ENCODE measurements at regions not wholly inside any gene's neighbourhood (a gene's known extent, or its start where the extent isn't known, plus 50 kb on each side); places are given as distances from the start of the nearest gene placed in this dataset.
"Not testable (repeated sequence)": the region's sequence is repeated elsewhere in the genome, so short reads cannot be mapped to it uniquely, and the experiment has no call there.

GRCh38 chr1:204003536-204003935 lies 69.4 kb upstream of the SOX13 start:
- POLR2A ChIA-PET: no interaction called here
- H3K4me3 Mint-ChIP-seq: no peak overlapping the region

GRCh38 chr1:204011426-204011825 lies 61.5 kb upstream of the SOX13 start:
- no peak overlapping the region for H3K4me3 Mint-ChIP-seq
- H3K4me1 Mint-ChIP-seq: no peaks in the 10 kb centered on the region
- ChIA-PET POLR2A (no interaction called here), CTCF (no interaction called here)
- H3K9me3 Mint-ChIP-seq: no peaks in the 10 kb centered on the region
- H3K27me3 Mint-ChIP-seq: peaks cover 4% of the 10 kb centered on the region
- H3K27ac Mint-ChIP-seq: no peak overlapping the region
- no peak for DNase-seq
- no peaks in the 10 kb centered on the region for H3K36me3 Mint-ChIP-seq (ENCODE audit: low read depth)

More at GRCh38 chr1:204003536-204003935, 69.4 kb upstream of the SOX13 start:
- DNase-seq: no peak
- no peak overlapping the region for H3K27ac Mint-ChIP-seq
- H3K27me3 Mint-ChIP-seq: peaks cover 10% of the 10 kb centered on the region
- peaks cover 6% of the 10 kb centered on the region for H3K36me3 Mint-ChIP-seq (ENCODE audit: low read depth)
- peaks cover 10% of the 10 kb centered on the region for H3K4me1 Mint-ChIP-seq
- CTCF ChIA-PET: no interaction called here
- H3K9me3 Mint-ChIP-seq: peaks cover 6% of the 10 kb centered on the region

- DNase-seq: no peak
- no peaks in the 10 kb centered on the region for H3K9me3 Mint-ChIP-seq
- ChIA-PET CTCF (interaction anchor here (0.6 kb wide), 1 partner anchor 1898 kb away, joined by 3 read pairs; no protein-coding TSS in a partner anchor), POLR2A (no interaction called here)
- no peaks in the 10 kb centered on the region for H3K36me3 Mint-ChIP-seq (ENCODE audit: low read depth)
- no peak overlapping the region for H3K4me3 Mint-ChIP-seq
- H3K27ac Mint-ChIP-seq: no peak overlapping the region
- H3K27me3 Mint-ChIP-seq: peaks cover 11% of the 10 kb centered on the region
- H3K4me1 Mint-ChIP-seq: no peaks in the 10 kb centered on the region
These were observed 59.9 kb upstream of the SOX13 start for GRCh38 chr1:204013052-204013451.

GRCh38 chr1:204014336-204014735 lies 58.6 kb upstream of the SOX13 start:
- no peak overlapping the region for H3K27ac Mint-ChIP-seq
- no peaks in the 10 kb centered on the region for H3K36me3 Mint-ChIP-seq (ENCODE audit: low read depth)
- H3K4me1 Mint-ChIP-seq: no peaks in the 10 kb centered on the region
- H3K27me3 Mint-ChIP-seq: peaks cover 17% of the 10 kb centered on the region
- DNase-seq: no peak
- ChIA-PET CTCF (no interaction called here), POLR2A (no interaction called here)
- no peak overlapping the region for H3K4me3 Mint-ChIP-seq
- no peaks in the 10 kb centered on the region for H3K9me3 Mint-ChIP-seq

- CTCF ChIA-PET: not testable (repeated sequence)
These were observed 58.0 kb upstream of the SOX13 start for GRCh38 chr1:204014961-204015360.

GRCh38 chr1:204017032-204017431 lies 55.9 kb upstream of the SOX13 start:
- ChIA-PET POLR2A (no interaction called here), CTCF (no interaction called here)
- peaks cover 17% of the 10 kb centered on the region for H3K27me3 Mint-ChIP-seq
- H3K4me3 Mint-ChIP-seq: no peak overlapping the region
- no peaks in the 10 kb centered on the region for H3K9me3 Mint-ChIP-seq
- H3K36me3 Mint-ChIP-seq (ENCODE audit: low read depth): no peaks in the 10 kb centered on the region
- no peak for DNase-seq
- H3K27ac Mint-ChIP-seq: no peak overlapping the region
- no peaks in the 10 kb centered on the region for H3K4me1 Mint-ChIP-seq

More at GRCh38 chr1:204014961-204015360, 58.0 kb upstream of the SOX13 start:
- H3K9me3 Mint-ChIP-seq; DNase-seq; H3K36me3 Mint-ChIP-seq (ENCODE audit: low read depth); H3K4me1 Mint-ChIP-seq; H3K27ac Mint-ChIP-seq; H3K4me3 Mint-ChIP-seq; POLR2A ChIA-PET: not testable (repeated sequence)
- peaks cover 17% of the 10 kb centered on the region for H3K27me3 Mint-ChIP-seq

- H3K27me3 Mint-ChIP-seq: peaks cover 17% of the 10 kb centered on the region
- DNase-seq: no peak
- POLR2A ChIA-PET: no interaction called here
- CTCF ChIA-PET: interaction anchor here (1.1 kb wide), 1 partner anchor 20 kb away, joined by 3 read pairs; no protein-coding TSS in a partner anchor
- no peaks in the 10 kb centered on the region for H3K36me3 Mint-ChIP-seq (ENCODE audit: low read depth)
- H3K9me3 Mint-ChIP-seq: no peaks in the 10 kb centered on the region
- H3K27ac Mint-ChIP-seq: no peak overlapping the region
- no peaks in the 10 kb centered on the region for H3K4me1 Mint-ChIP-seq
- no peak overlapping the region for H3K4me3 Mint-ChIP-seq
These were observed 54.5 kb upstream of the SOX13 start for GRCh38 chr1:204018460-204018859.
